ENCODE measurements at regions not wholly inside any gene's neighbourhood (a gene's known extent, or its start where the extent isn't known, plus 50 kb on each side); places are given as distances from the start of the nearest gene placed in this dataset.

- TF ChIP-seq EP400 (IDR thresholded peaks at IDR 0.05) (no peak), ZNF311 (CRISPR knock-in tag; IDR thresholded peaks at IDR 0.05) (no peak), DNMT1 (IDR thresholded peaks at IDR 0.05) (no peak), PKNOX1 (IDR thresholded peaks at IDR 0.05) (no peak), EZH2 (IDR thresholded peaks at IDR 0.05; ENCODE audit: borderline replicate concordance, low read depth, low read length) (no peak), ZNF695 (CRISPR knock-in tag; IDR thresholded peaks at IDR 0.05) (no peak)
- TF ChIP-seq, protein P1, sequence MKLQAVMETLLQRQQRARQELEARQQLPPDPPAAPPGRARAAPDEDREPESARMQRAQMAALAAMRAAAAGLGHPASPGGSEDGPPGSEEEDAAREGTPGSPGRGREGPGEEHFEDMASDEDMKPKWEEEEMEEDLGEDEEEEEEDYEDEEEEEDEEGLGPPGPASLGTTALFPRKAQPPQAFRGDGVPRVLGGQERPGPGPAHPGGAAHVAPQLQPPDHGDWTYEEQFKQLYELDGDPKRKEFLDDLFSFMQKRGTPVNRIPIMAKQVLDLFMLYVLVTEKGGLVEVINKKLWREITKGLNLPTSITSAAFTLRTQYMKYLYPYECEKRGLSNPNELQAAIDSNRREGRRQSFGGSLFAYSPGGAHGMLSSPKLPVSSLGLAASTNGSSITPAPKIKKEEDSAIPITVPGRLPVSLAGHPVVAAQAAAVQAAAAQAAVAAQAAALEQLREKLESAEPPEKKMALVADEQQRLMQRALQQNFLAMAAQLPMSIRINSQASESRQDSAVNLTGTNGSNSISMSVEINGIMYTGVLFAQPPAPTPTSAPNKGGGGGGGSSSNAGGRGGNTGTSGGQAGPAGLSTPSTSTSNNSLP (IDR thresholded peaks at IDR 0.05; ENCODE audit: borderline replicate concordance, low read depth, low read length) = no peak
These were observed 831.7 kb downstream of the RNF144A start for GRCh38 chr2:7748717-7749415.

Measured in K562 (cell line).